Activated CD8-positive, alpha-beta memory T cell treated with anti-CD3 and anti-CD28 coated beads, Interleukin-2, amount 10 ng/mL, durations not matched to agents 7 days and 5 days (primary cell): ENCODE measurements at regions not wholly inside any gene's neighbourhood (a gene's known extent, or its start where the extent isn't known, plus 50 kb on each side); places are given as distances from the start of the nearest gene placed in this dataset.

ENCODE experiments used
- ATAC-seq: fragments of 150-1000 bp; cut with Tn5 transposase; one replicate; pipeline ENCODE4 v1.10.0; 2021; ENCODE audit warnings: moderate library complexity
- CTCF ChIA-PET: fragments of 350-600 bp; sonication (Branson Sonifier 250); formaldehyde crosslinking; loops from one replicate; lab custom pipeline; 2021; ENCODE audit warnings: antibody characterized with exemption; lab: Charles Lee
- DNase-seq: peaks from one replicate; pipeline ENCODE4 v3.0.0-alpha.2; 2020
- H3K27ac Mint-ChIP-seq: one replicate; pipeline ENCODE4 v1.8.0; 2021; ENCODE audit warnings: mild to moderate bottlenecking, mixed read lengths
- H3K27me3 Mint-ChIP-seq: one replicate; pipeline ENCODE4 v1.8.0; 2021; ENCODE audit warnings: mixed read lengths
- H3K36me3 Mint-ChIP-seq: one replicate; pipeline ENCODE4 v1.8.0; 2021; ENCODE audit warnings: mild to moderate bottlenecking, mixed read lengths
- H3K4me1 Mint-ChIP-seq: one replicate; pipeline ENCODE4 v1.8.0; 2021; ENCODE audit warnings: mixed read lengths
- H3K4me3 Mint-ChIP-seq: one replicate; pipeline ENCODE4 v1.8.0; 2021; ENCODE audit warnings: mild to moderate bottlenecking, moderate library complexity, mixed read lengths
- H3K9me3 Mint-ChIP-seq: one replicate; pipeline ENCODE4 v1.8.0; 2022; ENCODE audit warnings: low read depth, mixed read lengths

GRCh38 chr18:78221496-78221895 lies 758.1 kb upstream of the SALL3 start:
- no peak for DNase-seq
- Mint-ChIP-seq H3K4me3 (no peak overlapping the region), H3K4me1 (no peaks in the 10 kb centered on the region), H3K9me3 (peaks cover 6% of the 10 kb centered on the region), H3K27ac (no peak overlapping the region), H3K27me3 (no peaks in the 10 kb centered on the region), H3K36me3 (no peaks in the 10 kb centered on the region)
- ATAC-seq: no peak
- CTCF ChIA-PET: no interaction called here

- no peak overlapping the region for H3K4me3 Mint-ChIP-seq
These were observed 750.6 kb upstream of the SALL3 start for GRCh38 chr18:78228974-78229373.

GRCh38 chr18:78230911-78231310 lies 748.7 kb upstream of the SALL3 start:
- Mint-ChIP-seq H3K27ac (no peak overlapping the region), H3K27me3 (no peaks in the 10 kb centered on the region), H3K9me3 (peaks cover 6% of the 10 kb centered on the region), H3K4me3 (no peak overlapping the region), H3K36me3 (no peaks in the 10 kb centered on the region), H3K4me1 (no peaks in the 10 kb centered on the region)
- no peak for DNase-seq
- ATAC-seq: no peak
- CTCF ChIA-PET: no interaction called here

More at GRCh38 chr18:78228974-78229373, 750.6 kb upstream of the SALL3 start:
- Mint-ChIP-seq H3K4me1 (no peaks in the 10 kb centered on the region), H3K27ac (no peak overlapping the region), H3K9me3 (peaks cover 8% of the 10 kb centered on the region), H3K27me3 (no peaks in the 10 kb centered on the region), H3K36me3 (no peaks in the 10 kb centered on the region)
- ATAC-seq: no peak
- CTCF ChIA-PET: no interaction called here
- no peak for DNase-seq

GRCh38 chr18:78232196-78232595 lies 747.4 kb upstream of the SALL3 start:
- ATAC-seq (no peak), DNase-seq (no peak)
- CTCF ChIA-PET: no interaction called here
- H3K9me3 Mint-ChIP-seq: peaks cover 2% of the 10 kb centered on the region
- no peak overlapping the region for H3K27ac Mint-ChIP-seq
- H3K27me3 Mint-ChIP-seq: no peaks in the 10 kb centered on the region
- no peaks in the 10 kb centered on the region for H3K4me1 Mint-ChIP-seq
- no peak overlapping the region for H3K4me3 Mint-ChIP-seq
- no peaks in the 10 kb centered on the region for H3K36me3 Mint-ChIP-seq

- ATAC-seq (no peak), DNase-seq (no peak)
These were observed 741.8 kb upstream of the SALL3 start for GRCh38 chr18:78237864-78238263.

GRCh38 chr18:78238404-78239089 lies 741.1 kb upstream of the SALL3 start:
- CTCF ChIA-PET: no interaction called here
- DNase-seq: no peak
- Mint-ChIP-seq H3K4me3 (no peak overlapping the region), H3K27me3 (no peaks in the 10 kb centered on the region), H3K36me3 (peaks cover 4% of the 10 kb centered on the region), H3K9me3 (peaks cover 6% of the 10 kb centered on the region), H3K27ac (no peak overlapping the region), H3K4me1 (no peaks in the 10 kb centered on the region)
- peak; percentile 47 for ATAC-seq

More at GRCh38 chr18:78237864-78238263, 741.8 kb upstream of the SALL3 start:
- Mint-ChIP-seq H3K36me3 (peaks cover 4% of the 10 kb centered on the region), H3K4me3 (no peak overlapping the region), H3K9me3 (peaks cover 6% of the 10 kb centered on the region), H3K27me3 (no peaks in the 10 kb centered on the region), H3K4me1 (no peaks in the 10 kb centered on the region), H3K27ac (no peak overlapping the region)
- CTCF ChIA-PET: no interaction called here

GRCh38 chr18:78239090-78239457 lies 740.5 kb upstream of the SALL3 start:
- ATAC-seq (peak; percentile 27), DNase-seq (no peak)
- Mint-ChIP-seq H3K4me3 (no peak overlapping the region), H3K9me3 (peaks cover 6% of the 10 kb centered on the region), H3K27me3 (no peaks in the 10 kb centered on the region), H3K36me3 (peaks cover 4% of the 10 kb centered on the region), H3K4me1 (no peaks in the 10 kb centered on the region), H3K27ac (no peak overlapping the region)
- CTCF ChIA-PET: no interaction called here

- Mint-ChIP-seq H3K9me3 (peaks cover 6% of the 10 kb centered on the region), H3K4me3 (no peak overlapping the region), H3K36me3 (peaks cover 4% of the 10 kb centered on the region), H3K27me3 (no peaks in the 10 kb centered on the region), H3K4me1 (no peaks in the 10 kb centered on the region), H3K27ac (no peak overlapping the region)
- no peak for ATAC-seq
- no peak for DNase-seq
- CTCF ChIA-PET: no interaction called here
These were observed 739.5 kb upstream of the SALL3 start for GRCh38 chr18:78240101-78240500.

GRCh38 chr18:78240627-78241252 lies 738.9 kb upstream of the SALL3 start:
- Mint-ChIP-seq H3K36me3 (peaks cover 4% of the 10 kb centered on the region), H3K27me3 (no peaks in the 10 kb centered on the region), H3K9me3 (peaks cover 9% of the 10 kb centered on the region), H3K27ac (no peak overlapping the region), H3K4me3 (no peak overlapping the region), H3K4me1 (no peaks in the 10 kb centered on the region)
- ATAC-seq: no peak
- CTCF ChIA-PET: no interaction called here
- no peak for DNase-seq

GRCh38 chr18:78241535-78242253 lies 737.9 kb upstream of the SALL3 start:
- H3K27me3 Mint-ChIP-seq: no peaks in the 10 kb centered on the region
- ATAC-seq: no peak
- peaks cover 4% of the 10 kb centered on the region for H3K36me3 Mint-ChIP-seq
- CTCF ChIA-PET: no interaction called here
- no peaks in the 10 kb centered on the region for H3K4me1 Mint-ChIP-seq
- no peak overlapping the region for H3K27ac Mint-ChIP-seq
- H3K9me3 Mint-ChIP-seq: peaks cover 9% of the 10 kb centered on the region
- no peak for DNase-seq
- no peak overlapping the region for H3K4me3 Mint-ChIP-seq

GRCh38 chr18:78242254-78242643 lies 737.4 kb upstream of the SALL3 start:
- H3K4me1 Mint-ChIP-seq: no peaks in the 10 kb centered on the region
- no peaks in the 10 kb centered on the region for H3K27me3 Mint-ChIP-seq
- CTCF ChIA-PET: no interaction called here
- DNase-seq (no peak), ATAC-seq (no peak)
- peaks cover 9% of the 10 kb centered on the region for H3K9me3 Mint-ChIP-seq
- no peak overlapping the region for H3K27ac Mint-ChIP-seq
- H3K36me3 Mint-ChIP-seq: peaks cover 4% of the 10 kb centered on the region
- H3K4me3 Mint-ChIP-seq: no peak overlapping the region

- no peak for DNase-seq
- no peak overlapping the region for H3K27ac Mint-ChIP-seq
- no peak overlapping the region for H3K4me3 Mint-ChIP-seq
- H3K4me1 Mint-ChIP-seq: no peaks in the 10 kb centered on the region
- no peaks in the 10 kb centered on the region for H3K27me3 Mint-ChIP-seq
- CTCF ChIA-PET: no interaction called here
- peaks cover 9% of the 10 kb centered on the region for H3K9me3 Mint-ChIP-seq
- ATAC-seq: no peak
- peaks cover 4% of the 10 kb centered on the region for H3K36me3 Mint-ChIP-seq
These were observed 736.8 kb upstream of the SALL3 start for GRCh38 chr18:78242806-78243205.

- ATAC-seq (no peak), DNase-seq (no peak)
- no peaks in the 10 kb centered on the region for H3K4me1 Mint-ChIP-seq
- H3K27ac Mint-ChIP-seq: no peak overlapping the region
- no peaks in the 10 kb centered on the region for H3K27me3 Mint-ChIP-seq
- H3K9me3 Mint-ChIP-seq: peaks cover 3% of the 10 kb centered on the region
- no peaks in the 10 kb centered on the region for H3K36me3 Mint-ChIP-seq
- CTCF ChIA-PET: no interaction called here
- no peak overlapping the region for H3K4me3 Mint-ChIP-seq
These were observed 734.8 kb upstream of the SALL3 start for GRCh38 chr18:78244779-78245178.

GRCh38 chr18:78245451-78245850 lies 734.2 kb upstream of the SALL3 start:
- Mint-ChIP-seq H3K4me3 (no peak overlapping the region), H3K9me3 (peaks cover 3% of the 10 kb centered on the region), H3K27ac (no peak overlapping the region), H3K36me3 (no peaks in the 10 kb centered on the region), H3K4me1 (no peaks in the 10 kb centered on the region), H3K27me3 (no peaks in the 10 kb centered on the region)
- CTCF ChIA-PET: no interaction called here
- DNase-seq (no peak), ATAC-seq (no peak)
